ENCODE measurements at regions not wholly inside any gene's neighbourhood (a gene's known extent, or its start where the extent isn't known, plus 50 kb on each side); places are given as distances from the start of the nearest gene placed in this dataset.
"Not testable (repeated sequence)": the region's sequence is repeated elsewhere in the genome, so short reads cannot be mapped to it uniquely, and the experiment has no call there.

- Histone ChIP-seq H2AFZ (no peak overlapping the region), H3K27me3 (ENCODE audit: control insufficient read depth, insufficient read depth, low read length) (no peaks in the 10 kb centered on the region), H3K9ac (no peak overlapping the region), H3K79me2 (no peaks in the 10 kb centered on the region), H3K27ac (no peak overlapping the region), H3K9me3 (ENCODE audit: control insufficient read depth, low read length) (no peaks in the 10 kb centered on the region), H3K36me3 (ENCODE audit: control insufficient read depth, insufficient read depth, low read length) (no peaks in the 10 kb centered on the region), H3K4me3 (ENCODE audit: low read depth, low read length) (no peak overlapping the region), H3K4me2 (ENCODE audit: low read length) (no peak overlapping the region), H3K4me1 (no peaks in the 10 kb centered on the region)
- no peak for TF ChIP-seq CTCF (IDR thresholded peaks at IDR 0.05)
These were observed 1459.8 kb upstream of the ACVR2A start for GRCh38 chr2:146385031-146385430.

- Histone ChIP-seq H3K4me3 (ENCODE audit: low read depth, low read length) (no peak overlapping the region), H3K27ac (no peak overlapping the region)
These were observed 1468.2 kb upstream of the ACVR2A start for GRCh38 chr2:146376511-146377064.

DNA sequence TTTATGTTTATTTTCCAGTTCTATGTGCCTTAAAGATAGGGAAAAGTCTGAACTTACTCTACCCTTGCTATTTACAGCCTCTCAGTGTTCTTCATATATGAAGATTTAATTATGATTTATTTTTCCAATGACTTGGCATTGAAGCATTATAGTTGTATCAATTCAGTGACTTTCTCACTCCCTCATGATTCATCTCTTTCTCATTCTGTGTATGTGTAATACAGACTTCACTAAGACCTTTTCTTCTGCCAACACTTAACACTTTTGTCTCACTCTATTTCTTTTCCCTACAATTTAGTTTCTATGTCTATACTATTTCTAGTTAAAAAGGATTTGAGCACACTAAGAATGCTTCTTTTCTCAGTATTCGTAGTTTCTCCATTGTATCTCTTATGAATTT is 1470.3 kb upstream of the ACVR2A start:
- no peaks in the 10 kb centered on the region for H3K4me1 ChIP-seq
- H3K9ac ChIP-seq = no peak overlapping the region
- no peaks in the 10 kb centered on the region for H3K9me3 ChIP-seq (ENCODE audit: control insufficient read depth, low read length)
- H3K27ac ChIP-seq = no peak overlapping the region
- H3K79me2 ChIP-seq = no peaks in the 10 kb centered on the region
- TF ChIP-seq CTCF (IDR thresholded peaks at IDR 0.05) = no peak
- no peak overlapping the region for H3K4me2 ChIP-seq (ENCODE audit: low read length)
- H2AFZ ChIP-seq = no peak overlapping the region
- H3K4me3 ChIP-seq (ENCODE audit: low read depth, low read length) = no peak overlapping the region
- H3K27me3 ChIP-seq (ENCODE audit: control insufficient read depth, insufficient read depth, low read length) = no peaks in the 10 kb centered on the region
- no peaks in the 10 kb centered on the region for H3K36me3 ChIP-seq (ENCODE audit: control insufficient read depth, insufficient read depth, low read length)

More at GRCh38 chr2:146376511-146377064, 1468.2 kb upstream of the ACVR2A start:
- no peaks in the 10 kb centered on the region for H3K9me3 ChIP-seq (ENCODE audit: control insufficient read depth, low read length)
- no peaks in the 10 kb centered on the region for H3K27me3 ChIP-seq (ENCODE audit: control insufficient read depth, insufficient read depth, low read length)
- H3K79me2 ChIP-seq = no peaks in the 10 kb centered on the region
- no peak overlapping the region for H2AFZ ChIP-seq
- no peak for TF ChIP-seq CTCF (IDR thresholded peaks at IDR 0.05)
- H3K36me3 ChIP-seq (ENCODE audit: control insufficient read depth, insufficient read depth, low read length) = no peaks in the 10 kb centered on the region
- no peaks in the 10 kb centered on the region for H3K4me1 ChIP-seq
- no peak overlapping the region for H3K4me2 ChIP-seq (ENCODE audit: low read length)
- H3K9ac ChIP-seq = no peak overlapping the region

DNA sequence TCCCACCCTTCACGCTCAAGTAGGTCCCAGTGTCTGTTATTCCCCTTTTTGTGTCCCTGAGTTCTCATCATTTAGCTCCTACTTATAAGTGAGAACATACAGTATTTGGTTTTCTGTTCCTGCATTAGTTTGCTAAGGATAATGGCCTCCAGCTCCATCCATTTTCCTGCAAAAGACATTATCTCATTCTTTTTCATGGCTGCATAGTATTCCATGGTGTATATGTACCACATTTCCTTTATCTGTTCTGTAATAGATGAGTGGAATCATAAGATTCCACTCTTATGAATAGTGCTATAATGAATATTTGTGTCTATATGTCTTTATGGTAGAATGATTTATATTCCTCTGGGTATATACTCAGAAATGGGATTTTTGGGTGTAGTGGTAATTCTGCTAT is 1473.5 kb upstream of the ACVR2A start:
- not testable (repeated sequence) for H3K4me1 ChIP-seq; H3K4me2 ChIP-seq (ENCODE audit: low read length); H3K27me3 ChIP-seq (ENCODE audit: control insufficient read depth, insufficient read depth, low read length); H3K79me2 ChIP-seq; H2AFZ ChIP-seq; H3K9me3 ChIP-seq (ENCODE audit: control insufficient read depth, low read length); H3K27ac ChIP-seq; H3K9ac ChIP-seq; H3K36me3 ChIP-seq (ENCODE audit: control insufficient read depth, insufficient read depth, low read length); H3K4me3 ChIP-seq (ENCODE audit: low read depth, low read length)

DNA sequence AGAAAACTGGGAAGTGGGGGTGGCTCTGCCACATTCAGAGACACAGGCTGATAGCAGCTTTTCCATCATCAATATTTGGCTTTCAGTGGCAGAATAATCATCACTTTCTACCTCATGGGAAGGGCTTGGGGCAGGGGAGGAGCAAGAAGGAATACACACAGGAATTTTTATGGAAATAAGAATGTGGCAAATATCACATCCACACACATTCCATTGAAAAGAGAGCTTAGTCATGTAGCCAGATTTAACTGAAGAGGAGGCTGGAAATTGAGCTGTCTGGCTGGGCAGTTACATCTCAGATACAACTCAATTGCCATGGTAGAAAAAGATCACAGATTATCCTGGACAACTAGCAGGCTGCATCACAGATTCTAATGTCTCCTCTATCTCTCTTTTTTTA is 1474.0 kb upstream of the ACVR2A start:
- Histone ChIP-seq H3K36me3 (ENCODE audit: control insufficient read depth, insufficient read depth, low read length) (no peaks in the 10 kb centered on the region), H3K9me3 (ENCODE audit: control insufficient read depth, low read length) (no peaks in the 10 kb centered on the region), H2AFZ (no peak overlapping the region), H3K27me3 (ENCODE audit: control insufficient read depth, insufficient read depth, low read length) (no peaks in the 10 kb centered on the region), H3K79me2 (no peaks in the 10 kb centered on the region), H3K4me3 (ENCODE audit: low read depth, low read length) (no peak overlapping the region), H3K4me1 (no peaks in the 10 kb centered on the region), H3K27ac (no peak overlapping the region), H3K9ac (no peak overlapping the region), H3K4me2 (ENCODE audit: low read length) (no peak overlapping the region)
- TF ChIP-seq CTCF (IDR thresholded peaks at IDR 0.05) = no peak

All from parathyroid adenoma (tissue), 2 donors.